Hematopoietic multipotent progenitor cell treated with erythropoietin and hydrocortisone succinate and interleukin-3 and kit ligand, for 15 days (in vitro differentiated cells): ENCODE measurements at regions not wholly inside any gene's neighbourhood (a gene's known extent, or its start where the extent isn't known, plus 50 kb on each side); places are given as distances from the start of the nearest gene placed in this dataset.
"Not testable (repeated sequence)": the region's sequence is repeated elsewhere in the genome, so short reads cannot be mapped to it uniquely, and the experiment has no call there.

Experiments used
- DNase-seq: peaks from one replicate; pipeline ENCODE4 v3.0.0-alpha.2; 2015; ENCODE audit warnings: low spot score

DNA sequence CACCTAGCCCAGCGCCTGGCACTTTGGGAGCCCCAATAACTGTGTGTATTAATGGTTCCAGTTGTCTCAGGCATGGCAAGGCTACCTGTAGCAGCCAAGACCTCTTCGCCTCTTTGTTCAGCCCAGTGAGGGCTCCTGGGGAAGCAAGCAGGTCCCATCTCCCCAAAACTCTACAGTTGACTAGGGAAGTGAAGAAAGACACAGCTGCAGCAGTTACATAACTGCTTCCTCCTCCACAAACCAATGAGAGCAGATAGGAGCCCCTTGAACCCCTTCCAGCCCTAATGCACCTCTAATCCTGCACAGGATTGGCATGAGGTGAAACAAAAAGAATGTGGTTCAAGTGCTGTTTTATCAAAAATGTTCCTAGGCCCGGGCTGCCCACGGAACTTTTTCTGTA lies 100.5 kb downstream of the SYF2 start:
- DNase-seq: no peak

DNA sequence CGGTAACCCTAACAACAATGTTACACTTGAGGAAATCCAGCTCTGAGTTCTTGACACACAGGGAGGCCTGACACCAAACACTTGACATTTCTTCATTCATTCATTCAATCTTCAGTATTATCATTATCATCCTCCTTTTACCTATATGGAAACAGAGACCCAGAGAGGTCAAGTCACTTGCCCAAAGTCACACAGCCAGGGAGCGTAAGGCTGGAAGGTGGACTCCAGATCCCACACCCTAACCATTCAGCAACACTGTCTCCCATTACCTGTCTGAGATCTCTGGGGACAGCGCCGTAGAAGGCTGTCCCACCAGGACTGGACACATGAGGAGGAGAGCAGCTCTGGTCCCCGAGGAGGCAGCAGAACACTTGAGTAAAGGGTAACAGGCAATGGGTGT lies 101.4 kb downstream of the SYF2 start:
- no peak for DNase-seq

DNA sequence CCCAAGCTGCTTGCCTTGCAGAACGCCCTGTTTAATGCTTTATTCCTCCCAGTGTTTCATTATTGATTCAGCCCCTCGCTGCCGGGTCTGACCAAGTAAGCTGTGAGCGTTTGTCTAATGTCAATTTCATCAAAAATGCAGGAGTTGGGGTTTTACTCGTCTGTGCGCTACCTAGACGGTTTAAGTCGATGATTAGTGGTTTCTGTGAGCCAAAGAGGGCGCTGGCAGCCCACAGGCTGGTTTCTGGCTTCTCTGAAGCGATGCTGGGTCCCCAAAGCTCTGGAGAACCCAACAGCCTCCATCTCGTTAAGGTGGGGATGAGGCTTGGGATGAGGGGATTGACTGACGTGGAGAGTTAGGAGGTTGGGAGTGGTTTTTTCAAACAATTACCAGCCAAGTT lies 102.9 kb downstream of the SYF2 start:
- DNase-seq: no peak

DNA sequence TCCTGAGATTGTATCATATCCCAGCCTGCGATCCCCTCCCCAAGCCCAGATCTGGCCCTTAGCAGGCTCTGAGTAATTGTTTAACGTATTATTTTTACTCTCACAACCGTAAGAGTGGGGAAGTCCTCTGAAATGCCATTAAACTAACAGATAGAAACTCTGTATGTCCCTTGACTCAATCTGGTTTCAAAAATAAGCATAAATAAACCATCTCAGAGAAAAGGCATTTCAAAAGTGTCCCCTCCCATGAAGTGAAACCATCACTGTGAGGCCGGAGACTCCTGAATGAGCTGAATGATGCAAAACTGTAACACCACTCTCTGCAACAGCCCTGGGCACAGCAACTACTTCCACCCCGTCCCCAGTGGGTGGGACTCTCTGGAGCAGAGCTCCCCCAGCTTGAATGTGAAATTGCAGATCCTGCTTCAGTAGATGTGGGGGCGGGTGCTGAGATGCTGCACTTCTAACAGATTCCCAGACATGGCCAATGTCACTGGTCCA lies 104.1 kb downstream of the SYF2 start:
- no peak for DNase-seq

DNA sequence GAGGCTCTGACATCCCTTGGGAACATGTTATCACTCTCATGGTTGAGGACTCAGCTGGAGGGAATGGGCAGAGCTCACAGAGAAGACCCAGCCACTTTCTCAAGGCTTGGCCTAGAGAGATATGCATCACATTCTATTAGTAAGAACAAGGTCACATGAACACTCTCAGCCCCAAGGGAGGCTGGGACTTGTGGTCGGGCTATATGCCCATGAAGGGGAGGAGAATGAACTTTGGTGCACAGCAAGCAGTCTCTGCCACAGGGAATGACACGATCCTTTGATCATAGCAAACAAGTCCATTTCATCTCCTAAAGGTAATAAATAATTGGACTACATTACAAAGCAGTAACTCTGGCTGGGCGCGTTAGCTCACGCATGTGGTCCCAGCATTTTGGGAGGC lies 105.7 kb downstream of the SYF2 start:
- no peak for DNase-seq

DNA sequence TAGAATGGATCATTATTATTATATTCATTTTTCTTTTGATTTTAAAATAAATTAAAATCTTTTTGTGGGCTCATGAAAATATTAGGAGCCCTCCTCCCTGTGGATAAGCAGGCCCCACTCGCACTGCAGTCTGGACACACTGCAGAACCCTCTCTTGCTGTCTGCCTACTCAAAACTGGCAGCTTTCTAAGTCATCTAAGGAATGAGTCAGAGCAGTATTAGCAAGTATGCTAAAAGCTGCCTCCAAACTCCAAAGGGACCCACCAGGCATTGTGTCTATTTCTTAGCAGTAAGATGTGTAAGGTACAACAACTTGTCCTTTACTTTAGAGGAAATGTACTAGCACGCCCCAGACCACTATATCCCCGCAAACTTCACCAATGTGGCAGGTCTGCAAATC lies 108.8 kb downstream of the SYF2 start:
- DNase-seq: no peak

DNA sequence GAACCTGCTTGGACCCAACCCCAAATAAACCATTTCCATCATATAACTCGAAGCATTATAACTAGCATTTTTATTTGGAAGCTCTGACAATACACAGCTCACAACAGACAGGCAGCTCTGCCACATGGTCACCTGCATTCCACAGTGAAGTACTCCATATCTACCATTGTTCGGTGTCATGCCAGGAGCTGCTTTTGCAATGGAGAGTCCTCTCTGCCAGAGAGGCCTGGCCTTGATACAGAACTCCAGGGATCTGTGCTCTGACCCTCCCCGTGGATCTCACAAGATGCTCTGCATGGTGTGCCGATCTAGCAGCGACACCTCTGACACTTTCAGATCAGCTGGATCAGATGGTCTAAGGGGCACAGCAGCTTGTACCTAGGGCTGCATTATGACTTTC lies 109.6 kb downstream of the SYF2 start:
- no peak for DNase-seq

DNA sequence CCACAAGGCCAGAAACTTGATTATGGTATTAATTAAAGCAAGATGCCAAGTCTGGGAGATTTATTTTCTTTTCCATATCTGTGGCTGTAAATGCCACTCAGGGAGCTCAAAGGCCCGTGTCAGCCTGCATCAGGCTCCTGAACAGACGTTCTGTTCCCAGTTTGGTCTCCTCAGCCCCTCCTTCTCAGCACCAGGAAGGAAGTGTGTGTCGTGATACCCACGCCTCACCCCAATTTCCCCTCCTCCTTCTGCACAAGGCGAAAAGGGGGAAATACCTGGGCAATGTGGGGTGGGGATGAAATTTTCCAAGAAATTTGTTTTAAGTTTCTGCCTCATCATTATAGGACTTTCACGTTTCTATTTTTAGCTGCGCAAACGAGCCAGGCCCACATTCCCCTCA lies 112.0 kb downstream of the SYF2 start:
- DNase-seq: no peak

DNA sequence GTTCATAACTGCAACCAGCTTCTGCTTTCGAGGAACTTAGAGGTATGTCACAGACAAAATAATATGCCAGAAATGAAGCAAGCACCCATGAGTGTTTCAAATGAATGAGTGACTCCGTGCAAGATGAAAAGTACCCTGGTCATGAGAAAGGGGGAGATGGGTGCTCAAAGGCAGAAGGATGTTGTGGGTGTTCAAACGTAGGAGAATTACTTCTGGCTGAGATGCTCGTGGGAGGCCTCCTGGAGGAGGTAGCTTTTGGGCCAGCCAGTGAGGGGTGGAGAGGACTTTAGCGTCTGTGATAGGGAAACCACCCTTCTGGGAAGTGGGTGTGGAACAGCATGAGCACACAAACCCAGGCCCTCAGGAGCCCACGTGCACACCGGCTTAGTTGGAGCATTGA lies 113.8 kb downstream of the SYF2 start:
- DNase-seq: no peak

DNA sequence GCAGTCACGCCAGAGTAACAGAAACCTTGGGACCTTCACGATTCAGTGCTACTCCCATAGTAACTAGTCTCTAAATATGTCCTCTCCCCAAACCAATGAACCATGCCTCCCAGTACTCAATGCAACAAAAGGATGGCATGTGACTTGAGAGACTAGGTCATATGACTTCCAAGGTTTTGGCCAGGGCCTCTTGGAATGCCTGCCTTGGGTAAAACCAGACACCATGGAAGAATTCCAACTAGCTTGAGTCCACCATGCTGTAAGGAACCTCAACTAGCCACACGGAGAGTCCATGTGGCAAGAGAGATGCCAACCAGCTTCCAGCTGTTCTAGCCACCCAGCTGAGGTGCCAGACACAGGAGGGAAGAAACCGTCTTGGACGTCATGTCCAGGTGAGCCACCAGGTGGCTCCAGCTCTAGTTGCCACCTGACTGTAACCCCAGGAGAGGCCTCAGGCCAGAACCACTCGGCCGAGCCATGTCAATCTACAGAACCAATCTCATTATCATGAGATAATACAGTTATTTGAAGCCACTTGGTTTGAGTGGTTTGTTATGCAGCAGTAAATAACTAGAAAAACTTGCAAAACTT lies 115.0 kb downstream of the SYF2 start:
- peak; percentile 7 for DNase-seq

DNA sequence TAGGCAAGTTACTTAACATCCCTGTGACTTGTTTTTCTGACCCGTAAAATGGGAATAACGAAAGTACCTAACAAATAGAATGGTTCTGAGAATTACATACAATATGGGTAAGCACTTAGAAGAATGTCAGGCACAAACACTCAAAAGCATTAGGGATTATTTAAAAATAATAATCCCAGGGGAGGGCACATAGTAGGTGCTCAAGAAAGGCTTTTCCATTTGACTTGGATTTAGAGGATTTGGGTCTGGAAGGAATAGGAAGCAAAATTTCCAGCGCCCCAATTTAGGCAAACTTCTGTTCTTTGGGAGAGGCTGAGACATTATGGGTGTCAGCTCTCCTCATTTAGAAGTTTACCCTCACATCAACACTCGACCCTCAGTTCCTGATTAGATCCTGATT lies 115.5 kb downstream of the SYF2 start:
- DNase-seq: no peak

DNA sequence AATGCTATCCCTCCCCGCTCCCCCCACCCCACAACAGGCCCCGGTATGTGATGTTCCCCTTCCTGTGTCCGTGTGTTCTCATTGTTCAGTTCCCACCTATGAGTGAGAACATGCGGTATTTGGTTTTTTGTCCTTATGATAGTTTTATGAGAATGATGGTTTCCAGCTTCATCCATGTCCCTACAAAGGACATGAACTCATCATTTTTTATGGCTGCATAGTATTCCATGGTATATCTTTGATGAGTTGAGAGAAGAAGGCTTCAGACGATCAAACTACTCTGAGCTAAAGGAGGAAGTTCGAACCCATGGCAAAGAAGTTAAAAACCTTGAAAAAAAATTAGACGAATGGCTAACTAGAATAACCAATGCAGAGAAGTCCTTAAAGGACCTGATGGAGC lies 116.2 kb downstream of the SYF2 start:
- not testable (repeated sequence) for DNase-seq

DNA sequence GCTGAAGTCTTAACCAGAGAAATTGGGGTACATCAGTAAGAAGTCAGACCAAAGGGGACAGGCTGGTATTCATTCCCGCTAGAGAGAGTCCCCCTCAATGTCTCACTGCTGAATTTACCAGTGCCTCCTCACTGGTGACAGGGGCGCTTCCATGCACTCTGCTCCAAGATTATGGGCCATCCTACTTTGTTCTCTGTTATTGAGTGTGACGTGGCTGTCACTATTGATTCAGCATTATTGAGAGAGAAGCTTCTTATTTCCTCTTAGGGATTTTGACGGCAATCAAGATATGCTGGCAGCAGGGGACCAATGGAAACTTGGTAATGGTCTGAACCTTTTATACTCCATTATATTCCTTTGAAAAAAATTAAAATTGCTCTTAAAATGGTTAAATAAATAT lies 118.6 kb downstream of the SYF2 start:
- DNase-seq: no peak

DNA sequence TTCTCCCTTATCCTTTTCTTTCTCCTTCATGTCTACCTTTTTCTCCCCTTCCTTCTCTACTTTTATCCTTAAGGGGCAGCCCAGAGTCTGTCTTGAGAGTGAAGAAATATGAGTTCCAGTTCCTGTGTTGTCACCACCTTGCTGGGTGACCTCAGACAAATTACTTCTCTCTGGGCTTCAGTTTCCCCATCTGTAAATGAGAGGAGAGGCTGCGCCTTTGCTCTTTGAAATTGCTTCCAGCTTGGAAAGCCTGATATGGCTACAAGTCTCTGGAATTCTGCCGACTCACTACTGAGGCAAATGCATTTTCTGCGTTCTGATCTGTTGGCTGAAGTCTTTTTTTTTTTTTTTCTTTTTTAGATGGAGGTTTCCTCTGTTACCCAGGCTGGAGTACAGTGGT lies 119.2 kb downstream of the SYF2 start:
- DNase-seq: no peak

DNA sequence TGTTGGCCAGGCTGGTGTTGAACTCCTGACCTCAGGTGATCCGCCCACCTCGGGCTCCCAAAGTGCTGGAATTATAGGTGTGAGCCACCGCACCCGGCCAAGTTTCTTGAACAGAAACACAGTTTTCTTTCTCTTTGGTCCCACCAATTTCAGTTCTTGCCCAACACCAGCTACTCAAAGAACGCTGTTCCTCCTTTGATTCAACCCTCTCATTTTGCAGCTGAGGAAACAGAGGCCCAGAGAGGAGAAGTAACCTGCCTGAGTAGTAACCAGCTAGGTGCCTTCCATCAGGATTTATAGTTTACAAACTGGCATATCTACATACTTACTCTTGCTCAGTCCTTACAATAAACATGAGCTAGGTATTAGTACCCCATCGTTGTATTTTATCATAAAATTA lies 119.9 kb downstream of the SYF2 start:
- no peak for DNase-seq

DNA sequence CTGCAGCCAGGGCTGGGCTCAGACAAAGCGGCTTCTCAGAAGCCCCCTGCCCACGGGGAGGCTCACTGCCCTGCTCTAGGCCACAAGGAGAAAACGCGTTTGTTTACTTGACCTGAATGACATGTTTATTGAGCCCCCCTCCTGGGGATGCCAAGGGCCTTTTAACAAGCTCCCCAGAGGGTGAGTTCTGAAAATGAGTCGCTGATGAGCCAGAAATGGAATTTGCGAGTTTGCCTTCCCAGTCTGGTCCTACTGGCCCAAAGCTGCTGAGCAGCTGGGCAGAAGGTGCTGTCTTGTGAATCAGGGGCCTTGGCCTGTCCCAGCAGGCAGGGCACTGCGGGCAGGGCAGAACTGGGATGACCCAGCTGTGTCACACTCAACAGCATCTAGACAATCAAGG lies 120.6 kb downstream of the SYF2 start:
- DNase-seq: no peak

DNA sequence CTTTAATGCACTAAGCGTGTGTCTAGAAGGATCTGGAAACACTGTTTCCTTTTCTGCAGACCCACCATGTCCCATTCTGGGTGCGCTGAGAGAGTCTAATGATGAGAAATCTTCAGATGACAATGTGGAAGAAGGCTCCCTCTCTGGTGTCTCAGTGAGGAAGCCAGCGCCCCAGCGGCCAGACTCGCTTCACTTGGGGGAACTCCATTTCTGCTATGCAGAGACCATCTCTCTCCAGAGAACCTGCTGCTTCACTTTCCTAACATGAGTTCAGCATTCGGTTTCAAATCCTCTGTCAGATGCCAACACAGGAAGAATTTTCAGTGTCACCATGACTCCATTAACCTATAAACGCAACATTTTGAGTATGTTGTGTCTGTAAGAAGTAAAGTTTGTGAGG lies 121.8 kb downstream of the SYF2 start:
- no peak for DNase-seq

DNA sequence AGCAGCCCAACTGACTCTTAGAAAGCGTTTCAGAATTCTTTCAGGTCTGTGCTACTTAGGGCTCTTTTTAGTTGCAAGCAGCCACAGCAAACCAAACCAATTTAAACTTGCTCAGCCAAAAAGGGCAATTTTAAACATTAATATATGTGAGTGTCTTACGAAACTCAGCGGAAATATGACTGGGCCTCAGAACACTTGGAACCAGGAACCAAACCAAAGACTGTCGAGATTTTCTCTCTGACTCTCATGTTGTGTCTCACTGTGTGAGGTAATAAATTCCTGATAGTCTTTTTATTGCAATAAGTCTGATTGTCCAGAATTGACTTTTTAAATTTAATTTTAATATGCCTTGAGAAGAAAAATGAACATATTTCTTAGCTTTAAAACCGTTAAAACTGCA lies 122.3 kb downstream of the SYF2 start:
- DNase-seq: no peak

DNA sequence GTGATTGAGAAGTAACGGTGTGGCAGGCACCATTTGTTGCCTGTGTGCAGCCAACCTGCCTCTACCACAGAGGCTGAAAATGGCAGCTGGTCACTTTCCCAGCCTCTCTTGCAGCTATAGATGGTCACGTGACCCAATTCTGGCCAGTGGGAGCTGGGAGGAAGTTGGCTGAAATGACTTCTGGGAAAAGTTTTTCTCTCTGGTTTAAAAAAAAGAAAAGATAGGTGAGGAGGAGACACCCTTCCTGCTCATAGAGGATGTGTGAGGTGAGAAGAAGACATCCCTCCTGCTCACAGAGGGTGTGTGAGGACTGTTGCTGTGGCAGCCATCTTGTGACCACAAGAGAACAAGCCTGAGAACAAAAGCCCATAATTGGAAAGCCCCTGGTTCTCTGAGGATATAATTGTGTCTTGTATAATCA lies 122.8 kb downstream of the SYF2 start:
- DNase-seq: no peak

DNA sequence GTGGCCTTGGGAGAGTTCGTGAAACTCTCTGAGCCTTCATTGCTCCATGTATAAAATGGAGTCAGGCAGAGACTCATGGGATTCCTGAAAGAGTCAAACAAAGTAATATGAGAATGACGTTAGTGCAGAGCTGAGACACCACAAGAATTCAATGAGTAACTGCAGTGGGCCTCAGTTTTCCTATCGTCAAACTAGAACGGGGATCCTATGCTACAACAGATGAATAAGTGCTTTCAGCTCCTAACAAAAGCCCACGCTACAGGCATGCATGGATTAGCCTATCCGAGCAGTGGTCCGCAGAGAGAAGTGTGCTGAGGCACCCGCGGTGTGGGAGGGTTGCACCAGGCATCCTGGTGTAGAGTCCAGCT lies 124.7 kb downstream of the SYF2 start:
- DNase-seq: no peak

DNA sequence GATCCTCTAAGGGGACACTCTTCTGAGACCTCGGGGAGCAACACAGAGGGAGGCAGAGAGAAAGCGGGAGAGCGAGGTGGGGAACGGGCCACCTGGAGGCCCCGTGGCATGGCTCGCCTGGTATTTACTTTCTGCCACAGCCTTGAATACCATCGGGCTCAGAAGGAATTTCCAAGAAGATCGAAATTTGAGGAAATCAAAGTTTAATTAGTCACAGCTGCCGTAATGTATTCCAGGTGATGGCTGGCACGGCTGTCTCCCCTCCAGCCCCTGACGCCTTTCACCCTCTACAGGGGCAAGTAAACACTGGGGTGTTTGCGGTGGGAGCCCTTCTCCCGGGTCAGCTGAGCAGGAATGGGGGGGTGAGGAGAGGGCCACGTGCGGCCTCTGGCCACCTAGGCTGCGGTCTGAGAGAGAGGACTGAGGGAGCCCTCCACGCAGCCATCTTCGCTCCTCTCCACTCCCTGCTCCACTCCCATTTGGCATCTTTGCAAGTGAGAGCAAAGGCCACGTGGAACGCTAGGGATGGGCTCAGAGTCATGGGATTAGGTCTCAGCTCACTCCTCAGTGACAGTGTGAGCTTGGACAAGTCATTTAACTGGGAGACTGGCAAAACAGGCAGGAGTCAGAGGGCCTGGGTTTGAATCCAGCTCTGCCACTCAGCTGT lies 125.2 kb downstream of the SYF2 start:
- DNase-seq: no peak

DNA sequence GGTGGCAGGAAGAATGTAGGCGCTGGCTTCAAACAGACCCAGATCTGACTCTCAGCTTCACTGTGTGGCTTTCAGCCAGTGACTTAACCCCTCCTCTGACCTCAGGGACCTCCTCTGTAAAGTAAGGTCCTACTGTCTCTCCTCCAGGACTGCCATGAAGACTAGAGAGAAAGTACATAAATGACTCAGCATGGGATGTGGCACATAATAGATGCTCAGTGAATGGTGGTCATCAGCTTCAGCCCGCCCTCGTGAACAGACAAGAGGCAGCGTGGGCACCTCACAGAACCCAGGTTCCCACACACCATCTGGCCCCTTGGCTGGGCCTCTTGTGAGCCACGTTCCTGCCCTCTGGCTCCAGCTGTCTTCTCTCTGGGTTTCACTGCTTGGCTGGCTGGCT lies 126.0 kb downstream of the SYF2 start:
- no peak for DNase-seq

DNA sequence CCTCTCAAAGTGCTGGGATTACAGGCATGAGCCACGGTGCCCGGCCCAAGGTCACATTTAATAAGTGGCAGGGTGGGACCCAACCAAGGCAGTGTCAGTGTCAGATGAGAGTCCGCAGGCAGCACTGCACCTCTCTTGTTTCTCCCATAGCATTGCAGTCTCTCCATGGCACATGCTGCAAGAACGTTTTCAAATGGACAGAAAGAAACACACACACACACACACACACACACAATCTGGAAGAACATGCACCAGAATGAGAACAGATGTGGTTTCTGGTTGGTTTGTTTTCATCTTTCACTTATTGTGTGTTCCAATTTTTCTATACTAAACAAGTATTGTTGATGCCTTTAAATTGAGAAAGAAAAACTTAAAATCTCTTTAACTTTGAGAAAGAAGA lies 126.5 kb downstream of the SYF2 start:
- no peak for DNase-seq

DNA sequence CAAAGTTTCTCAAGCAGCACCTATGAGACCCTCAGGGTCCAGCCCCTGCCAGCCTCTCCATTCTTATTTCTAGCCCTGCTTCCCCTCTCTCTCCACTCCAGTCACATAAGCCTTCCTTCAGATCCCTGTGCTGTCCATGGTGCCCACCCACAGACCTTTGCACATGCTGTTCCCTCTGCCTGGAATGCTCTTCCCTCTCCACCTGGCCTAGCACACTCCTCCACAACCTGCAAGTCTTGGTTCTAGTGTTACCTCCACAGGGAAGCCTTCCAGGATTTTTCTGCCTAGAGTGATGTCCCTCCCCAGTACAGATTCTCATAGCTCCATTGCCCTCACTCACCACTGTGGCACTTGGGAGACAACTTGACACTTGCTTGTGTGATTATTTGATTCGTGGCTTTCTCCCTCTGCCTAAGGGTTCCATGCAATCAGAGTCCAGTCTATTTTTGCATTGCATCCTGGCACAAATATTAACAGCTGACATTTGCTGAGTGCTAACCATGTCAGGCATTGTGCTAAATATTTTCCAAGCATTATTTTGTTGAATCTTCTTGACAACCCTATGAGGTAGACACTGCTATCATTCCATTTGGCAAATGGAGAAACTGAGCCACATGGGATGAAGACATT lies 127.3 kb downstream of the SYF2 start:
- no peak for DNase-seq
